SU-DHL-6 (cell line): ENCODE measurements at regions not wholly inside any gene's neighbourhood (a gene's known extent, or its start where the extent isn't known, plus 50 kb on each side); places are given as distances from the start of the nearest gene placed in this dataset.

Experiments
- H2AFZ ChIP-seq: fragments of 200-600 bp; sonication (generic); 2 replicates; pipeline ENCODE4 v1.6.1; 2014; ENCODE audit warnings: low read depth, mild to moderate bottlenecking, moderate library complexity, mixed read lengths, antibody characterized with exemption, low read length; ENCODE audit not compliant: severe bottlenecking
- H3F3A ChIP-seq: fragments of 200-600 bp; shearing (Covaris generic); 2 replicates; pipeline ENCODE4 v1.6.0; 2016; ENCODE audit warnings: antibody characterized with exemption, mild to moderate bottlenecking; ENCODE audit not compliant: insufficient read depth
- H3K27ac ChIP-seq: fragments of 200-600 bp; sonication (generic); 2 replicates; pipeline ENCODE4 v1.5.1; 2016; ENCODE audit warnings: low read depth, mild to moderate bottlenecking, low read length, moderate library complexity, mixed read lengths
- H3K27me3 ChIP-seq: fragments of 200-600 bp; sonication (generic), shearing (Covaris generic); 2 replicates; pipeline ENCODE4 v1.6.0; 2014; ENCODE audit warnings: mild to moderate bottlenecking, low read length
- H3K36me3 ChIP-seq: fragments of 200-600 bp; sonication (generic); 2 replicates; pipeline ENCODE4 v1.6.1; 2014; ENCODE audit warnings: mild to moderate bottlenecking, low read length, mixed read lengths
- H3K4me2 ChIP-seq: fragments of 300-600, 200-600 bp; shearing (Covaris generic), sonication (generic); 2 replicates; pipeline ENCODE4 v1.6.0; 2014; ENCODE audit warnings: low read length, low read depth, mild to moderate bottlenecking; ENCODE audit not compliant: poor library complexity, severe bottlenecking
- H3K4me3 ChIP-seq: fragments of 200-600 bp; sonication (generic); 2 replicates; pipeline ENCODE4 v1.5.1; 2014; ENCODE audit warnings: antibody characterized with exemption, low read length, mild to moderate bottlenecking, mixed read lengths; ENCODE audit not compliant: insufficient read depth, poor library complexity, severe bottlenecking
- H3K79me2 ChIP-seq: fragments of 200-600 bp; sonication (generic); 2 replicates; pipeline ENCODE4 v1.6.1; 2014; ENCODE audit warnings: mild to moderate bottlenecking, low read length, moderate library complexity; ENCODE audit not compliant: insufficient read depth
- H3K9ac ChIP-seq: fragments of 200-600 bp; sonication (generic); 2 replicates; pipeline ENCODE4 v1.7.0; 2014; ENCODE audit warnings: mild to moderate bottlenecking, low read length
- H3K9me2 ChIP-seq: fragments of 200-600 bp; sonication (generic); replicated peaks from 2 replicates; pipeline ENCODE4 v1.6.1; 2014; ENCODE audit warnings: low read length; ENCODE audit not compliant: insufficient read depth
- H3K9me3 ChIP-seq: fragments of 200-600 bp; sonication (generic); 2 replicates; pipeline ENCODE4 v1.6.1; 2014; ENCODE audit warnings: low read length, mixed read lengths; ENCODE audit not compliant: insufficient read depth
- H4K20me1 ChIP-seq: fragments of 200-600 bp; sonication (generic); 2 replicates; pipeline ENCODE4 v1.6.1; 2014; ENCODE audit warnings: low read depth, mild to moderate bottlenecking, antibody characterized with exemption, low read length, moderate library complexity, mixed read lengths
- CTCF ChIP-seq: fragments of 200-600 bp; sonication (generic); IDR thresholded peaks from one replicate; pipeline ENCODE4 v1.5.1; 2017; ENCODE audit warnings: antibody characterized with exemption, mild to moderate bottlenecking, low read length, moderate library complexity; ENCODE audit not compliant: insufficient read depth, poor library complexity, severe bottlenecking
- EZH2phosphoT487 ChIP-seq: fragments of 200-600 bp; sonication (generic), shearing (Covaris generic); conservative IDR thresholded peaks from 2 replicates; pipeline ENCODE4 v1.6.1; 2018; ENCODE audit warnings: mild to moderate bottlenecking, antibody characterized with exemption, low read length, moderate library complexity, mixed read lengths

- Histone ChIP-seq H3K27ac (no peak overlapping the region), H3K9ac (no peak overlapping the region), H3F3A (no peaks in the 10 kb centered on the region), H3K9me3 (no peaks in the 10 kb centered on the region), H3K4me3 (no peak overlapping the region), H3K9me2 (no peaks in the 10 kb centered on the region), H3K79me2 (no peaks in the 10 kb centered on the region), H4K20me1 (no peaks in the 10 kb centered on the region), H3K27me3 (no peaks in the 10 kb centered on the region), H2AFZ (no peak overlapping the region), H3K4me2 (no peak overlapping the region), H3K36me3 (no peaks in the 10 kb centered on the region)
- TF ChIP-seq EZH2phosphoT487, result no peak
- TF ChIP-seq CTCF, result no peak
Observed at GRCh38 chr1:87940421-87940820, 611.7 kb downstream of the LMO4 start.

GRCh38 chr1:87941337-87941946, 612.8 kb downstream of the LMO4 start:
- H4K20me1 ChIP-seq, result no peaks in the 10 kb centered on the region
- no peak overlapping the region for H3K27ac ChIP-seq
- no peaks in the 10 kb centered on the region for H3F3A ChIP-seq
- no peaks in the 10 kb centered on the region for H3K9me2 ChIP-seq
- H2AFZ ChIP-seq, result no peak overlapping the region
- no peak overlapping the region for H3K4me3 ChIP-seq
- H3K4me2 ChIP-seq, result no peak overlapping the region
- no peaks in the 10 kb centered on the region for H3K27me3 ChIP-seq
- H3K36me3 ChIP-seq, result no peaks in the 10 kb centered on the region
- TF ChIP-seq EZH2phosphoT487, result no peak
- TF ChIP-seq CTCF, result no peak
- no peak overlapping the region for H3K9ac ChIP-seq
- H3K79me2 ChIP-seq, result no peaks in the 10 kb centered on the region
- no peaks in the 10 kb centered on the region for H3K9me3 ChIP-seq

- H3K36me3 ChIP-seq, result no peaks in the 10 kb centered on the region
- H3K4me2 ChIP-seq, result no peak overlapping the region
- H3K9me2 ChIP-seq, result no peaks in the 10 kb centered on the region
- no peaks in the 10 kb centered on the region for H3K27me3 ChIP-seq
- H3K9me3 ChIP-seq, result no peaks in the 10 kb centered on the region
- no peak for TF ChIP-seq CTCF
- no peak for TF ChIP-seq EZH2phosphoT487
- H3F3A ChIP-seq, result no peaks in the 10 kb centered on the region
- H2AFZ ChIP-seq, result no peak overlapping the region
- H3K27ac ChIP-seq, result no peak overlapping the region
- no peak overlapping the region for H3K4me3 ChIP-seq
- H3K79me2 ChIP-seq, result no peaks in the 10 kb centered on the region
- H3K9ac ChIP-seq, result no peak overlapping the region
- H4K20me1 ChIP-seq, result no peaks in the 10 kb centered on the region
Observed at GRCh38 chr1:87942165-87942564, 613.5 kb downstream of the LMO4 start.
